GM06990 (cell line): ENCODE measurements at regions not wholly inside any gene's neighbourhood (a gene's known extent, or its start where the extent isn't known, plus 50 kb on each side); places are given as distances from the start of the nearest gene placed in this dataset.

Experiments used
- DNase-seq: peaks from one replicate; pipeline ENCODE4 v3.0.0-alpha.2; 2011; ENCODE audit not compliant: insufficient read length; ENCODE audit errors: extremely low read depth
- H3K27me3 ChIP-seq: replicated peaks from 2 replicates; pipeline ENCODE4 v1.6.0; 2011; ENCODE audit warnings: low read length; ENCODE audit not compliant: control insufficient read depth, insufficient read depth
- H3K36me3 ChIP-seq: 2 replicates; pipeline ENCODE4 v1.5.1; 2011; ENCODE audit warnings: low read length; ENCODE audit not compliant: control insufficient read depth, insufficient read depth
- H3K4me3 ChIP-seq: replicated peaks from 2 replicates; pipeline ENCODE4 v1.5.1; 2011; ENCODE audit warnings: low read depth, mild to moderate bottlenecking, control low read depth, low read length
- CTCF ChIP-seq: IDR thresholded peaks from 2 replicates; pipeline ENCODE4 v1.5.1; 2011; ENCODE audit warnings: low read length, control low read depth, mild to moderate bottlenecking, inconsistent platforms; ENCODE audit not compliant: insufficient read depth, poor library complexity, severe bottlenecking

GRCh38 chr2:10188211-10188610 lies 65.7 kb downstream of the RRM2 start:
- H3K36me3 ChIP-seq: no peaks in the 10 kb centered on the region
- no peak overlapping the region for H3K4me3 ChIP-seq
- DNase-seq: no peak
- TF ChIP-seq CTCF: no peak
- H3K27me3 ChIP-seq: no peaks in the 10 kb centered on the region

GRCh38 chr2:10188729-10189305 lies 66.3 kb downstream of the RRM2 start:
- Histone ChIP-seq H3K27me3 (no peaks in the 10 kb centered on the region), H3K36me3 (no peaks in the 10 kb centered on the region), H3K4me3 (no peak overlapping the region)
- no peak for DNase-seq
- TF ChIP-seq CTCF: no peak

- no peak overlapping the region for H3K4me3 ChIP-seq
- no peaks in the 10 kb centered on the region for H3K27me3 ChIP-seq
- DNase-seq: no peak
- TF ChIP-seq CTCF: no peak
- no peaks in the 10 kb centered on the region for H3K36me3 ChIP-seq
Observed at GRCh38 chr2:10190255-10190654, 67.7 kb downstream of the RRM2 start.

- TF ChIP-seq CTCF: no peak
- no peak for DNase-seq
- no peaks in the 10 kb centered on the region for H3K36me3 ChIP-seq
- no peak overlapping the region for H3K4me3 ChIP-seq
- H3K27me3 ChIP-seq: no peaks in the 10 kb centered on the region
Observed at GRCh38 chr2:10190737-10191532, 68.4 kb downstream of the RRM2 start.

- Histone ChIP-seq H3K27me3 (no peaks in the 10 kb centered on the region), H3K36me3 (no peaks in the 10 kb centered on the region), H3K4me3 (no peak overlapping the region)
- no peak for TF ChIP-seq CTCF
- no peak for DNase-seq
Observed at GRCh38 chr2:10191554-10191953, 69.0 kb downstream of the RRM2 start.
